HG02798 (cell line): ENCODE measurements at regions not wholly inside any gene's neighbourhood (a gene's known extent, or its start where the extent isn't known, plus 50 kb on each side); places are given as distances from the start of the nearest gene placed in this dataset.

Experiments
- ATAC-seq: cut with Tn5 transposase; IDR thresholded peaks from one replicate; pipeline ENCODE4 v1.9.1; 2021; ENCODE audit warnings: mild to moderate bottlenecking; ENCODE audit not compliant: unreplicated experiment, poor library complexity

GRCh38 chrX:109841869-109842579, 109.0 kb upstream of the ACSL4 start:
- no peak for ATAC-seq

GRCh38 chrX:109842611-109843010, 109.6 kb upstream of the ACSL4 start:
- no peak for ATAC-seq

- ATAC-seq = peak; percentile 54
These were observed 111.1 kb upstream of the ACSL4 start for GRCh38 chrX:109843963-109844751.

GRCh38 chrX:109844986-109845385, 111.9 kb upstream of the ACSL4 start:
- no peak for ATAC-seq

GRCh38 chrX:109845996-109846395, 112.9 kb upstream of the ACSL4 start:
- ATAC-seq = no peak

DNA sequence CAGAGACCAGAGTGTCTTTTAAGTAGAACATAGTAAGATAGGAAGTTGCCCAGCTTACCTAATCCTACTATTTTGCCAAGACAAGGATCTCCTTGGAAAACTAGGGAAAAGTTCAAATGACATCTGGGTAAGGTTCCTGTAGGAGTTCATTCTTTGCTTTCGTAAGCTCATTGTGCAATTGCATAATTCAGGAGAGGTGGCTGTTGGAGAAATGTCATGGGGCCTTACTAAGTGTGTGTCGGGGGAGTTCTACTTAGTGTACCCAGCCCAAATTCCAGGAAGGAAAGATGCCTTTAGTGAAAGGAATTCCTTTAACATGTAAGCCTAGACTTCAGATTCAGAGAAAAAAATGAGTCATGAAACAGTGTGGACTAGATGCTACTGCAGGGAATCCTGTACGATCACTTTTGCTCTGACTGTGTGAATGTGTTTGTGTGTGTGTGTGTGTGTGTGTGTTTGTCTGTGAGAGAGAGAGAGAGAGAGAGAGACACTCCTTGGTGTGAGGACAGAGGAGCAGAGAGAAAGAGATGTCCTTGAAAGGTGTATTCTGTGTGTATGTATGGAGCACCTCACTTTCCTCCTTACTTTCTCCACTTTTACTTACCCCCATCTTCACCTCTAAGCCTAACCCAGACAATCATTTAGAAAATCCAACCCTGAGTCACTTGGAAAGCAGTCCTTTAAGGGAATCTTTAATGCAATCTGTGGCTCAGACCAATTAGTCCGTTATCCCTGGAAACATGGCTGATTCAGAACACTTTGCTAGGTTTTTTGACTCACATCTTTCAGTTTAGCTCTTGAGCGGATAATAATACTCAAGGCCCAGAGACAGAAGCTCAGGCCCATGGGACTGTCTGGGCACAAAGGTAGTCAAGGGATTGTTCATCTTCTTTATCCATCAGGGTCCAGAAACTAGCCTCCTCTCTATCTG, 114.5 kb upstream of the ACSL4 start:
- ATAC-seq = no peak

GRCh38 chrX:109848461-109849050, 115.5 kb upstream of the ACSL4 start:
- peak; percentile 89 for ATAC-seq

GRCh38 chrX:109854096-109854495, 121.0 kb upstream of the ACSL4 start:
- no peak for ATAC-seq

DNA sequence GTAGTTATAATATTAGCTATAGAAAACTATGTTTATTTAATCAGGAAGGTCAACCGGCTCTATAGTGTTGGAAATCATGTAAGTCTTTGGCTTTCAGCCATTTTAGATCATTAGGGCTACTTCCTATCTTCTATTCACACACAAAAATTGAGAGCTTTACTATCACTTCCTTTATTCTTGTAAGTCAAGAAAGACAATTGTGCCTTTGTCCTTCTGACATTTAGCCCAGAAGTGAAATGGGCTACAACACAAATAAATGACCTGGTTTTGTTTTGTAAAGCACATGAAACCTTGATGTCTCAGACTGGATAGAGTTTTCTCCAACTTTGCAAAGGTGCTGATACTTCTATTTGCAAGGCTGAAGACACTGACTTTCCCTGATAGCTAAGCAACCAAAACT, 122.4 kb upstream of the ACSL4 start:
- ATAC-seq = no peak

DNA sequence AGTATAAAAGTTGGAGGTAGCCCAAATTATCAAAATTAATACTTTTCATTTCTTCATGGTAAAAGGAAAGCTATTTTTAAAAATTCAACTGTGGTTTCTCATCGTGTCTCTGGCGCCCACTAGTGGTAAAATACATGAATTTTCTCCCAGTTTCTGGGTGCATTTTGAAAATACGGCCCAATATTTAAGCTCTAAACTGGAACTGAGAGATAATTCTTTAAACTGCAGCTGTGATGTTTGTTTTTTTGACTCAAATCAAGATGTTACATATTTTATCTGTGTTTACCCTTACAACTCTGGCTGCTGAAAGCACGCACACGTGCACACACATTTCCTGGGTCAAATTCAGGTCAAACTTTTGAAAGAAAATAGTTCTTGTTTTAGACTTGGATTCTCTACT, 123.9 kb upstream of the ACSL4 start:
- no peak for ATAC-seq

GRCh38 chrX:109857584-109858228, 124.6 kb upstream of the ACSL4 start:
- no peak for ATAC-seq

DNA sequence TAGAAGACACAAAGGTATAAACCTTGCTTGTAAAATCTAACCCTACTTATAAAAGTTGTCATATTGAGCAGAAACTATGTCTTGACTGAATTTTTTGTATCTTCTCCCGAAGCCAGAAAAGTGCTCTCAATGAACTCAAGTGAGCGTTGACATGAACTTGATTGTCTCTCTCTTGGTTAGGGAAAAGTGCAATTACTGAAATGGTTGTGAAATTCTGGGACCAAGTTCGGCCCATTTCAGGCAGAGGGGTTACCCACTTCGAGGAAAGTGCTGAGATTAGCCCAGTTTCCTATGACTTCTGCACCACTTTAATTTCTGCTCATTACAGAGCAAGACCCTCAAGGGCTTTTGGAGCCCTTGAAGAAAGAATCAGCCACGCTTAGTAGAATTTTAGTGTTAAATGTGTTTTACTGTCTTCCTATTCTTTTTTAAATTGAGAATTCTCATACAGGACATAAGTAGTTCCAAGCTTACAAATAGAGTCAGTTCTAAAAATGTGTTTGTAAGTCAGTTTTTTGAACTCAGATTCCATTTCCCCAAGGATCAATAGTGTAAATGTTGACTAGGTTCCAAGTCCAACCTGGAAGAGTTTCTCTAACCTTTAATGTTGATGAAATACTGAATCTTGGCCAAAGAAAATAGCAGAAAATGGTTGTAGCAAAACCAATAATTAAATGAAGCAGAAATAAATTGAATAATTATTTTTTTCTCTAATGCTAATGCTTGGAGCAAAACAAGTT, 125.7 kb upstream of the ACSL4 start:
- no peak for ATAC-seq

DNA sequence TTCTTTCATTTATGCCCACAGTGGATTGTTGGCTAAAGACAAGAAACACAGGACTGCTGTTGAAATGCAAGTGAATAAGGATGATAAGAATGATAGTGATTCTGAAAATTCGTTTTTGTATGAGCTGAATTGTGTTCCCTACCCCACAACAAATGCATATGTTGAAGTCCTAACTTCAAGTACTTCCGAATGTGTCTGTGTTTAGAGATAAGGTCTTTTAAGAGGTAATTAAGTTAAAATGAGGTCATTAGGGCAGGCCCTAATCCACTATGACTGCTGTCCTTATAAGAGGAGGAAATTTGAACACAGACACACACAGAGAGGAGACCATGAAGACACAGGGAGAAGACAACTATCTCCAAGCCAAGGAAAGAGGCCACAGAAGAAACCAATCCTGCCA, 126.6 kb upstream of the ACSL4 start:
- ATAC-seq = no peak

DNA sequence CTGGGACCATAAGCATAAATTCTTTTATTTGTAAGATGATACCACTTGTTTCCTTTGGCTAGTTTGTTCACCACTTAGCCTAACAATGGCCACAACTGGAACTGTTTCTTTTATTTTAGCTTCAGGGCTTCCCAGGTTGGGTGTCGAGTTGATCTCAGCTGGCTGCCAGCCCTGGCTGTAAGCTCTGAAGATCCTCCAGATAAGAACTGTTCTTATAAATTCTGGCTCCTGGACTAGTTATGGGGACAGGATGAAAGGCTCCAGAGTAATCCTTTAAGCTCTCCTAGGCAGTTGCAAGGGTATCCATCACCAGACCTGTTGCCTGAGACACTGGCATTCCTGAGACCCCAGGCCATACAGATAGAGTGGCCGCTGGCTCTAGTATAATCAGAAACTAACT, 129.4 kb upstream of the ACSL4 start:
- no peak for ATAC-seq

DNA sequence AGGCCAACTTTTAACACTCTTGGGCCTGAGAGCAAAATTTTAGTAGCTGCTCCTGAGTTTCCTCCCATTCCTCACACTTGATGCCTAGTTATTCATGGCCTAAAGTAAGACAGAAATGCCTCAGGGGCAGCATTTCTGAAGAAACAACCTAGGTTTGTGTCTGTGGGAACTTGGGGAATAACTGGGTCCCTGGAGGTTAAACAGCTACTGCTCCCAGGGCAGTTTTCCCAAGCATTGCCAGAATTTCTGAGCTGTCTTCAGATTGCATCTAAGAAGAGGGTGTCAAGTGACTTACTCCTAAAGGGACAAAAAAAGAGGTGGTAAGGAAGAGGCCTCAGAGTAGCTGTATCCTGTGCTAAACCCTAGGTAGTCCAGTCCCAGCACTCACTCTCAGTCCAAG, 130.8 kb upstream of the ACSL4 start:
- no peak for ATAC-seq

DNA sequence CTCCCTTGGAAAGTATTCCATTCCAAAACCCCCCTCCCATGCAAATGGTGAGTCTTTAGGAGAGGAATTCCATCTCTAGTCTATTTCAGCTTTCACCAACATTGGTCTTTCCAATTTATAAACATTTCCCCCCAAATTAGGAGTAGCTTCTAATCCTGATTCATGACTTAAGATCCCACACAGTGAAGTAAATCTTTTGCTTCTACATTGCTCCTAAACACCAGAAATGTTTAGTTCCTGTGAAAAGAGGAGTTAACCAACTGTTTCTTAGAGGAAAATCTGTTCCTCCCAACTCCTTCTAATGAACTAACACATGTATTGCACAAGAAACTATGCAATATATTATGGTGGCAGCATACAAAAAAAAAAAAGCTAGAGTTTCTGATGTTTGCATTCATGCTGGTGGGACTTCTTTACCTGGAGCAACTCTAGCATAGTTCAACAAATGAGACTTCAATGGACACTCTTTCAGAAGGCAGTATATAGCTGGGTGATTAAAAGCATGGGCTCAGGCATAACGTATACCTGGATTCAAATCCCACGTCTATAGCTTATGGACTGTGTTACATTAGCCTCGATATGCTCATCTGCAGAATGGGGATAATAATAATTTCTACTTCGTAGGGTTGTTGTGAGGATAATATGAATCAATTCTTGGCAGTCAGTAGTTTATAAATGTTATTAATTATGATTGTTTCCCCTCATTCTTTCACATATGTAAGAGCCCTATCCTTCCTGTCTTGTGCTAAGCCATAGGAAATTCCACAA, 131.6 kb upstream of the TMEM164 start:
- ATAC-seq = no peak

DNA sequence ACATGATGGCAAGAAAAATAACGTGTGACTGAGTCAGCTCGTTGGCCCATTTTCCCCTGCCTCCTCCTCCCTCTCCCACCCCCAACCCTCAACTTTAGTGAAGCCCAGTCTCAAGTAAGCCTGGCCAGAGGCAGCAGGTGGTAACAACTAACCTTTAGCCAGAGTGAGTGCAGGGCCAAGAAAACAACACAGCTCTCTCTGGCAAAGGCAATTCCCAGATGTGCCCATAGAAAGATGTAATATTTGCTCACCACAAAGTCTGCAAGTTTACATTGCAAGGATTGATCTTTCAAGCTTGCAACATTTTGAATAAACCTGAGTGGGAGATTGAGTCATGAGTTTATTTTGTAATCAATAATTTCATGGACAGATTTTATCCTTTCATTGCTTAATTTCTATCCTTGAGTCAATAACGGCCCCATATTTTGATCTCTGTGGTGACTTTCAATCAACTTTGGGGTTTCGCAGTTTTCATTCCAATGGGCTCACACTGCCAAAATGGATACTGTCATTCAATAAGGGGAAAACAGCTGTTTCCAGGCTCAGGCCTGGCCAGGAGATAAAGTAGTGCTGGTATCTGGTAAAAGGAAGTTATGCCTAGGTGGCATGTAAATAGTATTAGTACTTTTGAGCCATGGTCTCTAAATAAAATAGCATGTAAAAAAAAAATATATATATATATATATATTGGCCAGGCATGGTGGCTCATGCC, 130.7 kb upstream of the TMEM164 start:
- no peak for ATAC-seq

- ATAC-seq = no peak
These were observed 129.3 kb upstream of the TMEM164 start for GRCh38 chrX:109873574-109873973.
